ENCODE measurements at regions not wholly inside any gene's neighbourhood (a gene's known extent, or its start where the extent isn't known, plus 50 kb on each side); places are given as distances from the start of the nearest gene placed in this dataset.

- DNase-seq (ENCODE audit: low spot score) (no peak), ATAC-seq (ENCODE audit: low FRiP score) (no peak)
- no peak for TF ChIP-seq CTCF (IDR thresholded peaks at IDR 0.05)
Measured at GRCh38 chr2:53517406-53517805, 250.2 kb upstream of the CHAC2 start.

GRCh38 chr2:53516650-53517049 lies 251.0 kb upstream of the CHAC2 start:
- DNase-seq (ENCODE audit: low spot score) (no peak), ATAC-seq (ENCODE audit: low FRiP score) (no peak)
- no peak for TF ChIP-seq CTCF (IDR thresholded peaks at IDR 0.05)

- no peak for TF ChIP-seq CTCF (IDR thresholded peaks at IDR 0.05)
- ATAC-seq (ENCODE audit: low FRiP score) = no peak
Measured at GRCh38 chr2:53515435-53516332, 251.9 kb upstream of the CHAC2 start.

GRCh38 chr2:53513167-53513666 lies 254.4 kb upstream of the CHAC2 start:
- DNase-seq (ENCODE audit: low spot score) = no peak
- TF ChIP-seq CTCF (IDR thresholded peaks at IDR 0.05) = no peak
- no peak for ATAC-seq (ENCODE audit: low FRiP score)

More at GRCh38 chr2:53515435-53516332, 251.9 kb upstream of the CHAC2 start:
- no peak for DNase-seq (ENCODE audit: low spot score)

- no peak for ATAC-seq (ENCODE audit: low FRiP score)
- TF ChIP-seq CTCF (IDR thresholded peaks at IDR 0.05) = no peak
Measured at GRCh38 chr2:53512071-53512826, 255.4 kb upstream of the CHAC2 start.

GRCh38 chr2:53511549-53511948 lies 256.1 kb upstream of the CHAC2 start:
- ATAC-seq (ENCODE audit: low FRiP score) (no peak), DNase-seq (ENCODE audit: low spot score) (no peak)
- no peak for TF ChIP-seq CTCF (IDR thresholded peaks at IDR 0.05)

More at GRCh38 chr2:53512071-53512826, 255.4 kb upstream of the CHAC2 start:
- DNase-seq (ENCODE audit: low spot score) = no peak

All from omental fat pad (tissue), 3 donors.